Osteoblast (primary cell): ENCODE measurements at regions not wholly inside any gene's neighbourhood (a gene's known extent, or its start where the extent isn't known, plus 50 kb on each side); places are given as distances from the start of the nearest gene placed in this dataset.

Source experiments
- DNase-seq: peaks from one replicate; pipeline ENCODE4 v3.0.0; 2011; ENCODE audit warnings: low spot score, mixed read lengths; ENCODE audit not compliant: insufficient read length; ENCODE audit errors: missing footprints
- H2AFZ ChIP-seq: 2 replicates; pipeline ENCODE4 v1.6.0; 2011; ENCODE audit warnings: mild to moderate bottlenecking, low read length
- H3K27ac ChIP-seq: 2 replicates; pipeline ENCODE4 v1.5.1; 2011; ENCODE audit warnings: mild to moderate bottlenecking, low read depth, low read length, moderate library complexity
- H3K27me3 ChIP-seq: 2 replicates; pipeline ENCODE4 v1.6.0; 2012; ENCODE audit warnings: mild to moderate bottlenecking, control low read depth, inconsistent platforms, low read length, moderate library complexity; ENCODE audit not compliant: insufficient read depth
- H3K36me3 ChIP-seq: 2 replicates; pipeline ENCODE4 v1.5.1; 2011; ENCODE audit warnings: mild to moderate bottlenecking, low read length, control low read depth, moderate library complexity; ENCODE audit not compliant: insufficient read depth
- H3K4me1 ChIP-seq: 2 replicates; pipeline ENCODE4 v1.5.1; 2011; ENCODE audit warnings: mild to moderate bottlenecking, low read length, control low read depth, moderate library complexity; ENCODE audit not compliant: insufficient read depth
- H3K4me2 ChIP-seq: 2 replicates; pipeline ENCODE4 v1.6.0; 2011; ENCODE audit warnings: mild to moderate bottlenecking, low read length; ENCODE audit not compliant: insufficient read depth
- H3K4me3 ChIP-seq: fragments of 200-600 bp; sonication (generic); 3 replicates; pipeline ENCODE4 v1.5.1; 2012; ENCODE audit warnings: mild to moderate bottlenecking, low read length, inconsistent platforms; ENCODE audit not compliant: insufficient read depth
- H3K79me2 ChIP-seq: 2 replicates; pipeline ENCODE4 v1.6.0; 2012; ENCODE audit warnings: mild to moderate bottlenecking, low read length, control low read depth, inconsistent platforms; ENCODE audit not compliant: insufficient read depth
- H3K9me3 ChIP-seq: 2 replicates; pipeline ENCODE4 v1.5.1; 2011; ENCODE audit warnings: low read depth, low read length, control low read depth
- H4K20me1 ChIP-seq: 2 replicates; pipeline ENCODE4 v1.6.0; 2012; ENCODE audit warnings: mild to moderate bottlenecking, low read length, control low read depth; ENCODE audit not compliant: insufficient read depth
- CTCF ChIP-seq: IDR thresholded peaks from 2 replicates; pipeline ENCODE4 v1.5.1; 2011; ENCODE audit warnings: mild to moderate bottlenecking, low read depth, low read length, moderate library complexity; ENCODE audit errors: extremely low read depth

DNA sequence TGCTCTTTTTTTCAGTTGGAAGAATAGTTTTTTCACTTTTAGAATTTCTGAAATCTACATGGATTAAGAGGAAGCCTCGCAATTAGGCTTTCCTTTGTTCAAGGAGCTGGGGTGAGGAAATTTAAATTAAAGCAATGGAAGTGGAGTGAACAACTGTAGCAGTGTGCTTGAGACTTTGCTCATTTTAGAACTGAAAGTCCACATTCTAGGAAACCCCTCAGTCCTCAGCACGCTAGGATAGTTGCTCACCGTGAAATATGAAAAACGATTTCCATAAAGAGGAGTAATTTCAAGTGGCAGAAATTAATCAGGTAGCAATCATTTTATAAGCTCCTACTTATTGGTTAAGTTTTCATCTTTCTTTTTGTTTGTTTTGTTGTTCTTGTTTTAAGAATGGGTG is 243.0 kb upstream of the ITGA1 start:
- Histone ChIP-seq H4K20me1 (no peaks in the 10 kb centered on the region), H3K79me2 (no peaks in the 10 kb centered on the region), H3K9me3 (no peaks in the 10 kb centered on the region), H3K4me1 (no peaks in the 10 kb centered on the region), H3K27me3 (no peaks in the 10 kb centered on the region), H3K36me3 (no peaks in the 10 kb centered on the region), H3K27ac (no peak overlapping the region), H3K4me2 (no peak overlapping the region), H2AFZ (no peak overlapping the region), H3K4me3 (no peak overlapping the region)
- TF ChIP-seq CTCF = no peak
- DNase-seq = no peak

DNA sequence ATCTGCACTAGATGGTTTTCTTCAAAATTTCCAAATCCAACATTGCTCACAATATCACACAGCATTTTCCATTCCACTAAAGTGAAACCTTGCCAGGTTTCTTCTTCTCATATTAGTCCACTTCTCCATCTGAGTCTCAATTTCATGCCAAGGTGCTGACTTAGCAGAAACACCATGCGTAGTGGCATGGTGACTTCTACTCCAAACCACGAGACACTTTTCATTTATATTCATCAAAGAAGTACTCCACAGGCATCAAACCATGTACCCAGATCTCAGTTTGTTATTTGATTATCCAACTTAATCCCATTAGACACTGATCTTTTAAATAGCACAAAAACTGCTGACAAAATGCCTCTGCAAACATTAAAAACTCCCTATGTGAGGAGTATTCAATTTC is 233.4 kb upstream of the ITGA1 start:
- DNase-seq = no peak
- H3K27ac ChIP-seq = no peak overlapping the region
- H3K27me3 ChIP-seq = no peaks in the 10 kb centered on the region
- no peak overlapping the region for H3K4me2 ChIP-seq
- H3K36me3 ChIP-seq = no peaks in the 10 kb centered on the region
- H3K79me2 ChIP-seq = no peaks in the 10 kb centered on the region
- H2AFZ ChIP-seq = no peak overlapping the region
- no peaks in the 10 kb centered on the region for H3K9me3 ChIP-seq
- H3K4me3 ChIP-seq = no peak overlapping the region
- no peak for TF ChIP-seq CTCF
- no peaks in the 10 kb centered on the region for H3K4me1 ChIP-seq
- H4K20me1 ChIP-seq = no peaks in the 10 kb centered on the region

DNA sequence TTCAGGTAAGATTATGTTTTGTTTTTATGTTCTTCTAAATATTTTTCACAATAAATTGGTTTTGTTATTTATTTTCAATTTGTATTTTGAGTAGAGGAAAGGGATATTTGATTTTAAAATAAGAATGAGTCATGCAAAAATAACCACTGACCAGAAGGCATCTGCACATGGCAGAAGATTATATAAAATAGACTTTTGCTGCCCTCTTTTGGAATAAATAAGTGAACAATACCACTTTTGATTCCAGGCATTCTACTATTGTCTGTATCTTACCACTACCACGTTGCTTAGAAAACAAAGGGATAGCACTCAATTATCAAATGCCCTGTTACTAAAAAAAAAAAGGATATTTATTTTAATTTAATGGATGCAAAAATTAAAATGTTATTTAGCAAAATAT is 227.3 kb upstream of the ITGA1 start:
- Histone ChIP-seq H3K79me2 (no peaks in the 10 kb centered on the region), H3K4me2 (no peak overlapping the region), H3K36me3 (no peaks in the 10 kb centered on the region), H3K9me3 (no peaks in the 10 kb centered on the region), H3K4me1 (no peaks in the 10 kb centered on the region), H3K27me3 (no peaks in the 10 kb centered on the region), H4K20me1 (no peaks in the 10 kb centered on the region), H3K27ac (no peak overlapping the region), H3K4me3 (no peak overlapping the region), H2AFZ (no peak overlapping the region)
- peak; percentile 10 for TF ChIP-seq CTCF
- no peak for DNase-seq

GRCh38 chr5:52562473-52562872 is 225.2 kb upstream of the ITGA1 start:
- DNase-seq = no peak
- Histone ChIP-seq H2AFZ (no peak overlapping the region), H3K9me3 (no peaks in the 10 kb centered on the region), H3K79me2 (no peaks in the 10 kb centered on the region), H3K27me3 (no peaks in the 10 kb centered on the region), H3K4me3 (no peak overlapping the region), H4K20me1 (no peaks in the 10 kb centered on the region), H3K4me1 (no peaks in the 10 kb centered on the region), H3K4me2 (no peak overlapping the region), H3K27ac (no peak overlapping the region), H3K36me3 (no peaks in the 10 kb centered on the region)
- no peak for TF ChIP-seq CTCF
